NCI-H1930 (cell line): ENCODE measurements at regions not wholly inside any gene's neighbourhood (a gene's known extent, or its start where the extent isn't known, plus 50 kb on each side); places are given as distances from the start of the nearest gene placed in this dataset.

ENCODE experiments used
- DNase-seq, 2 experiments: peaks; one replicate each; lab custom pipeline; 2025; lab: John Stamatoyannopoulos, UW

GRCh38 chr10:131753336-131753735, 147.5 kb upstream of the PPP2R2D start:
- no peak for DNase-seq

GRCh38 chr10:131755200-131755599, 145.6 kb upstream of the PPP2R2D start:
- DNase-seq, result no peak

- no peak for DNase-seq
Observed at GRCh38 chr10:131757285-131758058, 143.3 kb upstream of the PPP2R2D start.

- no peak for DNase-seq
Observed at GRCh38 chr10:131758062-131758938, 142.5 kb upstream of the PPP2R2D start.

- no peak for DNase-seq
Observed at GRCh38 chr10:131758939-131759301, 141.9 kb upstream of the PPP2R2D start.

- DNase-seq, result no peak
Observed at GRCh38 chr10:131759347-131759746, 141.5 kb upstream of the PPP2R2D start.

- DNase-seq, result no peak
Observed at GRCh38 chr10:131760416-131761166, 140.2 kb upstream of the PPP2R2D start.

- DNase-seq, result no peak
Observed at GRCh38 chr10:131762789-131763696, 137.8 kb upstream of the PPP2R2D start.

GRCh38 chr10:131764929-131765328, 135.9 kb upstream of the PPP2R2D start:
- DNase-seq, result no peak

- no peak for DNase-seq
Observed at GRCh38 chr10:131766096-131766495, 134.7 kb upstream of the PPP2R2D start.

- no peak for DNase-seq
Observed at GRCh38 chr10:131767716-131768115, 133.1 kb upstream of the PPP2R2D start.

GRCh38 chr10:131769571-131770410, 131.0 kb upstream of the PPP2R2D start:
- no peak for DNase-seq

GRCh38 chr10:131770946-131771633, 129.7 kb upstream of the PPP2R2D start:
- DNase-seq, result no peak

GRCh38 chr10:131771634-131772358, 129.0 kb upstream of the PPP2R2D start:
- no peak for DNase-seq

- DNase-seq, result no peak
Observed at GRCh38 chr10:131772441-131772840, 128.4 kb upstream of the PPP2R2D start.

GRCh38 chr10:131773370-131774343, 127.2 kb upstream of the PPP2R2D start:
- no peak for DNase-seq

GRCh38 chr10:131774681-131775085, 126.1 kb upstream of the PPP2R2D start:
- no peak for DNase-seq

- DNase-seq, result no peak
Observed at GRCh38 chr10:131775433-131775832, 125.4 kb upstream of the PPP2R2D start.
